PC-3 (cell line): ENCODE measurements at regions not wholly inside any gene's neighbourhood (a gene's known extent, or its start where the extent isn't known, plus 50 kb on each side); places are given as distances from the start of the nearest gene placed in this dataset.

Source experiments
- EZH2 ChIP-seq: fragments of 300-600 bp; sonication (generic); IDR thresholded peaks from one replicate; pipeline ENCODE4 v1.6.1; 2017; ENCODE audit warnings: antibody characterized with exemption, mild to moderate bottlenecking, low read length; ENCODE audit not compliant: unreplicated experiment
- TF ChIP-seq, protein P1 (sequence below): fragments of 300-600 bp; sonication (generic); conservative IDR thresholded peaks from 2 replicates; pipeline ENCODE4 v1.5.1; 2017; ENCODE audit warnings: antibody characterized with exemption, low read depth, mild to moderate bottlenecking, low read length

- TF ChIP-seq, protein P1, sequence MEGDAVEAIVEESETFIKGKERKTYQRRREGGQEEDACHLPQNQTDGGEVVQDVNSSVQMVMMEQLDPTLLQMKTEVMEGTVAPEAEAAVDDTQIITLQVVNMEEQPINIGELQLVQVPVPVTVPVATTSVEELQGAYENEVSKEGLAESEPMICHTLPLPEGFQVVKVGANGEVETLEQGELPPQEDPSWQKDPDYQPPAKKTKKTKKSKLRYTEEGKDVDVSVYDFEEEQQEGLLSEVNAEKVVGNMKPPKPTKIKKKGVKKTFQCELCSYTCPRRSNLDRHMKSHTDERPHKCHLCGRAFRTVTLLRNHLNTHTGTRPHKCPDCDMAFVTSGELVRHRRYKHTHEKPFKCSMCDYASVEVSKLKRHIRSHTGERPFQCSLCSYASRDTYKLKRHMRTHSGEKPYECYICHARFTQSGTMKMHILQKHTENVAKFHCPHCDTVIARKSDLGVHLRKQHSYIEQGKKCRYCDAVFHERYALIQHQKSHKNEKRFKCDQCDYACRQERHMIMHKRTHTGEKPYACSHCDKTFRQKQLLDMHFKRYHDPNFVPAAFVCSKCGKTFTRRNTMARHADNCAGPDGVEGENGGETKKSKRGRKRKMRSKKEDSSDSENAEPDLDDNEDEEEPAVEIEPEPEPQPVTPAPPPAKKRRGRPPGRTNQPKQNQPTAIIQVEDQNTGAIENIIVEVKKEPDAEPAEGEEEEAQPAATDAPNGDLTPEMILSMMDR = no peak
- TF ChIP-seq EZH2 = no peak
These were observed 1476.8 kb downstream of the ADGRL3 start for GRCh38 chr4:62676962-62677361.
